ENCODE measurements at regions not wholly inside any gene's neighbourhood (a gene's known extent, or its start where the extent isn't known, plus 50 kb on each side); places are given as distances from the start of the nearest gene placed in this dataset.

- Histone ChIP-seq H3K4me1 (ENCODE audit: insufficient read depth, low read length, severe bottlenecking) (no peaks in the 10 kb centered on the region), H3K4me2 (ENCODE audit: low read length) (no peak overlapping the region), H3K27me3 (ENCODE audit: insufficient read depth, low read length) (no peaks in the 10 kb centered on the region), H3K4me3 (ENCODE audit: low read depth, low read length, poor library complexity, severe bottlenecking) (no peak overlapping the region), H3K79me2 (ENCODE audit: insufficient read depth, low read length) (no peaks in the 10 kb centered on the region), H3K36me3 (ENCODE audit: insufficient read depth, low read length) (no peaks in the 10 kb centered on the region), H2AFZ (ENCODE audit: low read length) (no peak overlapping the region), H3K9ac (ENCODE audit: low read length) (no peak overlapping the region), H3K9me3 (ENCODE audit: low read length) (no peaks in the 10 kb centered on the region), H3F3A (ENCODE audit: insufficient read depth, low read length) (no peaks in the 10 kb centered on the region), H3K9me2 (ENCODE audit: low read depth, low read length) (no peaks in the 10 kb centered on the region), H3K27ac (ENCODE audit: low read depth, low read length, poor library complexity, severe bottlenecking) (no peak overlapping the region), H4K20me1 (ENCODE audit: insufficient read depth, low read length) (no peaks in the 10 kb centered on the region)
- TF ChIP-seq EZH2 (IDR thresholded peaks at IDR 0.05; ENCODE audit: borderline replicate concordance, low read length) (no peak), CTCF (IDR thresholded peaks at IDR 0.05; ENCODE audit: low read length) (no peak)
These were observed 73.9 kb upstream of the TAF9B start for GRCh38 chrX:78213331-78213730.

GRCh38 chrX:78199851-78200250 is 60.4 kb upstream of the TAF9B start:
- no peak overlapping the region for H3K9ac ChIP-seq (ENCODE audit: low read length)
- no peaks in the 10 kb centered on the region for H3K79me2 ChIP-seq (ENCODE audit: insufficient read depth, low read length)
- H3K4me3 ChIP-seq (ENCODE audit: low read depth, low read length, poor library complexity, severe bottlenecking), result no peak overlapping the region
- H3K4me2 ChIP-seq (ENCODE audit: low read length), result no peak overlapping the region
- no peaks in the 10 kb centered on the region for H3K4me1 ChIP-seq (ENCODE audit: insufficient read depth, low read length, severe bottlenecking)
- TF ChIP-seq CTCF (IDR thresholded peaks at IDR 0.05; ENCODE audit: low read length) (peak; percentile 31; the same call in 1 of the 2 replicates), EZH2 (IDR thresholded peaks at IDR 0.05; ENCODE audit: borderline replicate concordance, low read length) (no peak)
- no peak overlapping the region for H2AFZ ChIP-seq (ENCODE audit: low read length)
- no peaks in the 10 kb centered on the region for H3K9me3 ChIP-seq (ENCODE audit: low read length)
- H3K36me3 ChIP-seq (ENCODE audit: insufficient read depth, low read length), result no peaks in the 10 kb centered on the region
- no peaks in the 10 kb centered on the region for H4K20me1 ChIP-seq (ENCODE audit: insufficient read depth, low read length)
- no peak overlapping the region for H3K27ac ChIP-seq (ENCODE audit: low read depth, low read length, poor library complexity, severe bottlenecking)
- no peaks in the 10 kb centered on the region for H3F3A ChIP-seq (ENCODE audit: insufficient read depth, low read length)
- H3K9me2 ChIP-seq (ENCODE audit: low read depth, low read length), result no peaks in the 10 kb centered on the region
- H3K27me3 ChIP-seq (ENCODE audit: insufficient read depth, low read length), result no peaks in the 10 kb centered on the region

All from OCI-LY1 (cell line).